ENCODE measurements at regions not wholly inside any gene's neighbourhood (a gene's known extent, or its start where the extent isn't known, plus 50 kb on each side); places are given as distances from the start of the nearest gene placed in this dataset.

GRCh38 chr6:14838133-14838583 lies 407.7 kb upstream of the JARID2 start:
- Histone ChIP-seq H3K27ac (ENCODE audit: low read depth in 1 of 2, low read length in 1 of 2) (no peak overlapping the region), H3K36me3 (ENCODE audit: control insufficient read depth in 4 of 4, insufficient read depth in 4 of 4, low read length in 4 of 4) (no peaks in the 10 kb centered on the region), H3K9ac (ENCODE audit: insufficient read depth in 1 of 2, low read length in 2 of 2) (no peak overlapping the region), H3K4me3 (no peak overlapping the region), H3K4me1 (ENCODE audit: control insufficient read depth in 5 of 5, insufficient read depth in 5 of 5, low read length in 5 of 5) (peaks cover 0 to 13% (median 4%) of the 10 kb centered on the region in 5 donors), H3K27me3 (ENCODE audit: control insufficient read depth in 3 of 3, insufficient read depth in 3 of 3, low read length in 2 of 3) (no peaks in the 10 kb centered on the region), H3K9me3 (ENCODE audit: control insufficient read depth in 4 of 4, insufficient read depth in 3 of 4, low read length in 3 of 4) (no peaks in the 10 kb centered on the region)
- WGBS, 2 donors: 71 to 79% methylated on average over 4 of the region's 4 CpGs
- peak in 2 of 3 donors; percentile 77 to 88 for DNase-seq
- no peak for ATAC-seq (ENCODE audit: insufficient read depth, low FRiP score)
- no peak for TF ChIP-seq CTCF (IDR thresholded peaks at IDR 0.05; ENCODE audit: control extremely low read depth, extremely low read depth)

- peaks cover 0 to 16% (median 4%) of the 10 kb centered on the region in 5 donors for H3K4me1 ChIP-seq (ENCODE audit: control insufficient read depth in 5 of 5, insufficient read depth in 5 of 5, low read length in 5 of 5)
- H3K9ac ChIP-seq (ENCODE audit: insufficient read depth in 1 of 2, low read length in 2 of 2): no peak overlapping the region
- 52 to 66% methylated on average over 8 of the region's 8 CpGs for WGBS, 2 donors
- H3K9me3 ChIP-seq (ENCODE audit: control insufficient read depth in 4 of 4, insufficient read depth in 3 of 4, low read length in 3 of 4): no peaks in the 10 kb centered on the region
- no peaks in the 10 kb centered on the region for H3K27me3 ChIP-seq (ENCODE audit: control insufficient read depth in 3 of 3, insufficient read depth in 3 of 3, low read length in 2 of 3)
- H3K27ac ChIP-seq (ENCODE audit: low read depth in 1 of 2, low read length in 1 of 2): no peak overlapping the region
- peak; percentile 69 for ATAC-seq (ENCODE audit: insufficient read depth, low FRiP score)
- TF ChIP-seq CTCF (IDR thresholded peaks at IDR 0.05; ENCODE audit: control extremely low read depth, extremely low read depth): no peak
- no peak overlapping the region for H3K4me3 ChIP-seq
- no peaks in the 10 kb centered on the region for H3K36me3 ChIP-seq (ENCODE audit: control insufficient read depth in 4 of 4, insufficient read depth in 4 of 4, low read length in 4 of 4)
- DNase-seq: peak in 1 of 3 donors; percentile 42
Measured at GRCh38 chr6:14841901-14842421, 403.9 kb upstream of the JARID2 start.

GRCh38 chr6:14844411-14844810 lies 401.5 kb upstream of the JARID2 start:
- TF ChIP-seq CTCF (IDR thresholded peaks at IDR 0.05; ENCODE audit: control extremely low read depth, extremely low read depth): no peak
- Histone ChIP-seq H3K4me3 (no peak overlapping the region), H3K4me1 (ENCODE audit: control insufficient read depth in 5 of 5, insufficient read depth in 5 of 5, low read length in 5 of 5) (peaks cover 0 to 5% (median 0%) of the 10 kb centered on the region in 5 donors), H3K36me3 (ENCODE audit: control insufficient read depth in 4 of 4, insufficient read depth in 4 of 4, low read length in 4 of 4) (no peaks in the 10 kb centered on the region), H3K27ac (ENCODE audit: low read depth in 1 of 2, low read length in 1 of 2) (no peak overlapping the region), H3K9me3 (ENCODE audit: control insufficient read depth in 4 of 4, insufficient read depth in 3 of 4, low read length in 3 of 4) (no peaks in the 10 kb centered on the region), H3K27me3 (ENCODE audit: control insufficient read depth in 3 of 3, insufficient read depth in 3 of 3, low read length in 2 of 3) (no peaks in the 10 kb centered on the region), H3K9ac (ENCODE audit: insufficient read depth in 1 of 2, low read length in 2 of 2) (no peak overlapping the region)
- WGBS, 2 donors: 93 to 96% methylated on average over 16 of the region's 17 CpGs
- DNase-seq (no peak), ATAC-seq (ENCODE audit: insufficient read depth, low FRiP score) (no peak)

GRCh38 chr6:14848019-14848418 lies 397.9 kb upstream of the JARID2 start:
- WGBS, 2 donors: 91 to 100% methylated on average over 3 of the region's 3 CpGs
- ATAC-seq (ENCODE audit: insufficient read depth, low FRiP score): no peak
- no peaks in the 10 kb centered on the region for H3K27me3 ChIP-seq (ENCODE audit: control insufficient read depth in 3 of 3, insufficient read depth in 3 of 3, low read length in 2 of 3)
- DNase-seq: no peak
- no peaks in the 10 kb centered on the region for H3K9me3 ChIP-seq (ENCODE audit: control insufficient read depth in 4 of 4, insufficient read depth in 3 of 4, low read length in 3 of 4)
- no peak for TF ChIP-seq CTCF (IDR thresholded peaks at IDR 0.05; ENCODE audit: control extremely low read depth, extremely low read depth)
- H3K4me3 ChIP-seq: no peak overlapping the region
- no peak overlapping the region for H3K27ac ChIP-seq (ENCODE audit: low read depth in 1 of 2, low read length in 1 of 2)
- H3K9ac ChIP-seq (ENCODE audit: insufficient read depth in 1 of 2, low read length in 2 of 2): no peak overlapping the region
- no peaks in the 10 kb centered on the region for H3K36me3 ChIP-seq (ENCODE audit: control insufficient read depth in 4 of 4, insufficient read depth in 4 of 4, low read length in 4 of 4)
- peaks cover 0 to 5% (median 0%) of the 10 kb centered on the region in 5 donors for H3K4me1 ChIP-seq (ENCODE audit: control insufficient read depth in 5 of 5, insufficient read depth in 5 of 5, low read length in 5 of 5)
